HCEC 1CT (cell line): ENCODE measurements at regions not wholly inside any gene's neighbourhood (a gene's known extent, or its start where the extent isn't known, plus 50 kb on each side); places are given as distances from the start of the nearest gene placed in this dataset.
A peak's percentile ranks its signal among the peaks of the same experiment; 100 is the strongest.

ENCODE experiments used
- DNase-seq: peaks from one replicate; pipeline ENCODE4 v3.0.0-alpha.2; 2017

DNA sequence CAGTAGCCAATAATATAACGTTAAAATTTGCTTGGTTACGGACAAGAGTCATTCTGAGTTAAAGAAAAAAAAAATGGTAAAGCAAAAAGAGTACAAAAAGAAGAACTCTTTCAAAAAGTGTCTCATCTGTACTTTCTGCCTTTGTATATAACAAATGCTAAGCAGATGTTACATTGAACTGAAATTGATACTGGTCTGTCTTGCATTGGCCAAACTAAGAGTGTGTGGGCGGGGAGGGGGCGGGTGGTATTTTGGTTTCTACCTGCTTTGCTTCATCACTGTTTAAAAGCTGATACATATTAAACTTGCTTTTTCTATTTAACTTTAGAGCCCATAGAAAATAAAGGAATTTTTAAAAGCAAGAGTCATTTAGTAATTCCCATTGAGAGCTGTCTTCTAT is 215.0 kb upstream of the THBS1 start:
- DNase-seq, result no peak

DNA sequence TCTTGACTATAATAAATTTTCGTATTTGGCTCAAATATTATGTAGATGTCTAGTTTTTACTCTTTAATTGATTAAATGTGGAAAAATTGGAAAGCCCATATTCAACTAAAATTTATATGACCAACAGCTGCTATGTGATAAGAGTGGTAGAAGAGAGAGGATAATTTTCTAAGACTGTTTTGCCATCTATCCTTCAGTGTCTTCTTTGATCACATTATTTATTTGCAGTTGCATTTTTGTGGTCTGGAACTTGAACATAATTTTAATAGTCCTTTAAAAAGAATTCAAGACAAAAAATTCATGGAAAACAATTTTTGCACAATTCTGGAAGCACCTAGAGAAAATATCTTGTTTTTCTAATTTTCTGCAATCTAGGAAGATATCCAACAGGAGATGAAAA is 213.3 kb upstream of the THBS1 start:
- no peak for DNase-seq

DNA sequence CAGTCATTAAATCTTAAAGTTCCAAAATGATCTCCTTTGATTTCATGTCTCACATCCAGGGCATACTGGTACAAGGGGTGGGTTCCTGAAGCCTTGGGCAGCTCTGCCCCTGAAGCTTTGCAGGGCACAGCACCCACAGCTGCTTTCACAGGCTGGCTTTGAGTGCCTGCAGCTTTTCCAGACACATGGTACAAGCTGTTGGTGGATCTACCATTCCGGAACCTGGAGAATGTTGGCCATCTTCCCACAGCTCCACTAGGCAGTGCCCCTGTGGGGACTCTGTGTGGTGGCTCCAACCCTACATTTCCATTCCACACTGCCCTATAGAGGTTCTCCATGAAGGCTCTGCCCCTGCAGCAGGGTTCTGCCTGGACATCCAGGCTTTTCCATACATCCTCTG is 211.1 kb upstream of the THBS1 start:
- DNase-seq, result no peak

DNA sequence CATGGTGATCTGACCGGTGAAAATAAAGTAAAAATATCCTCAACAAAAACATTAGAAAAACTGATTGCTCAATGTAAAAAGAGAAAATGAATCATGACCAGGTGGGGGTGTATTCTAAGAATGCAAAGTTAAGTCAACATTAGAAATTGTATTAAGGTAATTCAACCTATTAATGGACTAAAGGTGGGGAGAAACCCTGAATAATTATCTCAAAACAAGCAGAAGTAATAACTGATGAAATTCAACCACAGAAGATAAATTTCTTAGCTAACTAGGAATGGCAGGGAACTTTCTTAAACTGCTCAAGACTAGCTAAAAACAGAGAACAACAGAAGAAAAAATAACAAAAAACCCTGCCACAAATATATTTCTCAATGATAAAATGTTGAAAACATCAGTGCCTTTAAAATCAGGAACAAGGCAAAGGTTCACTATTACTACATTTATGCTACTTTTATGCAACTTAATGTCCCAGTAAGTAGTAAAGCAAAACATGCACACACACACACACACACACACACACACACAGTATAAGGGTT is 204.4 kb upstream of the THBS1 start:
- DNase-seq, result no peak

DNA sequence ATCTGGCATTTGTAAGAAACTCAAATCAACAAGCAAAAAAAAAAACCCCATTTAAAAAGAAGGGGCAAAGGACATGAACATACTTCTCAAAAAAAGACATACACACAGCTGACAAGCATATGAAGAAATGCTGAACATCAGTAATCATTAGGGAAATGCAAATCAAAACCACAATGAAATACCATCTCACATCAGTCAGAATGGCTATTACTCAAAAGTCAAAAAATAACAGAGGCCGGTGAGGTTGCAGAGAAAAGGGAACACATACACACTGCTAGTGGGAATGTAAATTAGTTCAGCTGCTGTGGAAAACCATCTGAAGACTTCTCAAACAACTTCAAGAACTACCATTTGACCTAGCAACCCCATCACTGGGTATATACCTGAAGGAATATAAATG is 199.4 kb upstream of the THBS1 start:
- peak; percentile 12 for DNase-seq

DNA sequence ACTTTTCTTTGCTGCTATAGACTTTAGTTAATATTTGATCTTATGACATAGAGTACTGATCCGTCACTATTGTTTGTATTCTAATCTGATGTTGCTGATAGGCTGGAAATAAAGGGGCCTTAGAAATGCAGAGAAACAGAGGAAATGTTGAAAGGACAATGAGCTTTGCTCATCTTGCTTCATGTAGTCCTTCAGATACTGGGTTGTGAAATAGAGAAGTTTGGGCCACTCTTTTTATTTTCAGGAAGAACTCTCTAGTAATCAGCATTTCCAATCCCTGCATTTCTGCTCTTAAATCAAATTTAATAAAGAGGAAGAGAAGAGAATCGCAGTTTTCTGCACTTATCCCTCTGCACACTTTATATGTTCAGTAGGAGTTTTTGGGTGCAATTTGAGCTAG is 192.8 kb upstream of the THBS1 start:
- DNase-seq, result no peak

DNA sequence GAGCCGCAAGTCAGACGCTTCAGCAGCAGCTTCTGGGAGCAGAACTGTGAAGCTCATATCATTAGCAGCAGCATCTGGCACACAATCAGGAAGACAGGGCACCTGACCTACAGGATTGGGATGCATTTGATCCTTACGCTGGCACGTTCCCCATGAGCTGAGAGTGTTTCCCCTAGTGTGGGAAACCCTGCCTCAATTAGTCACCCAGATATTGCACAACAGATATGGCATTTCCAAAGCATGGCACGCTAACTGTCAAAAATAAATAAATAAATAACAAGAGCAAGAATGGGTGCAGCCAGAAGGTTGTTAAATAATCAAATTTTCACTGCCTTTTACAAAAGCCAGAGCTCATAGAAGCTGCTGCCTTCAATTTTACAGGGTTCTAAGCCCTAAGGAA is 189.6 kb upstream of the THBS1 start:
- no peak for DNase-seq

DNA sequence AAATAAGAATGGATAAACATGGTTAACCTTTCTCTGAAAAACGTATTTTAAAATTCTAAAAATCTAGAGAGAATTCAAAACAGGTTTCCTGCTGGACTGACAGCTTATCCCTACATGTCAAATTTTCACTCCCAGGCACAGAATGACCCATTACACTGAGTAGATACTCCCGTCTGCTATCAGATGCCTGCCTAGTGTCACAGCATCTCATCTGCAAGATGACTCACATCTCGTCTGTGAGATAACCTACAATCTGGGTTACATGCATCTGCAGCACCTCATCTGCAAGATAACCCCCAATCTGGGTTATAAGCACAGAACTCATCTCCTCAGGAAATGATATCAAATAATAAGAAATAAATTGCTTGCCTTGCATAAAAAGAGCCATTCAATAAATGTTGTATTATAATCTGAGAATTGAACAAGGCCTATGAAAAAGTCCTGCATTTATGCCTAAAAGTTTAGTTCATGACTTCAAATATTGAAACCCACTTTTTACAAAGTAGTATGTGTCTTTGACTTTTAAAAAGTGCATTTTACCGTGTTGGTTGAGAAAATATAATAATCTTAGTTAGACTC is 188.3 kb upstream of the THBS1 start:
- no peak for DNase-seq

DNA sequence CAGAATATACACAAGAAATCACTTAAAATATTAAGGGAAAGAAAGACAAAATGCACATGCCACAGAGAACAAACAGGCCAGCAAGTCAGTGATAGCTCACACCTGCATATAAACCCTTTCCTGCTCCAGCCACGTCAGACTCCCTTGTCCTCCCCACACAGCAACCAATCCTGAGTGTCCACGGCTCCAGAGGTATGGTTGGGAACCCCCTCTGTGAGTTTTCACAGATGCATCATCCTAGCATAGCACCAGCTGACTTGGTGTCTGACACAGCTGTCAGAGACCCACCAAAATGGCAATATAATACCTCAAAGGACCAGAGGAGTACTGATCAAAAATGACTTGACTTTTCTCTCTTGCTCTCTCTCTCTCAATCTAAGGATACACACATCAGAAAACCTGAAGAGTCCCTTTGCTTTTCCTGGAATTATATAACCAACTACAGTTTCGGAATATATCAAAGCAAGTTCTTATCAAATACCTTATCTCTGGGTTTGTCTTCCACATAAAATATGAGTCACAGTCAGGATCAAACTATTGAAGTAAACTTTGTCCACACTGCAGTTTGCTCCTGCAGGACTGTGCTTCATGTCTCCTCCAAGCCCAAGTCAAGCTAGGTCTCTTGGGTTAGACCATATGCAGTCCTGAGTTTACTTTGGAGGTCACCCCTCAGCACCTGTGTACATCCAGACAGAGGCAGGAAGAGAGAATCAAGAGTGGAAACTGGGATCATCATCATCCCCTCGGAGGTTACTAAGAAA is 187.1 kb upstream of the THBS1 start:
- DNase-seq, result no peak

DNA sequence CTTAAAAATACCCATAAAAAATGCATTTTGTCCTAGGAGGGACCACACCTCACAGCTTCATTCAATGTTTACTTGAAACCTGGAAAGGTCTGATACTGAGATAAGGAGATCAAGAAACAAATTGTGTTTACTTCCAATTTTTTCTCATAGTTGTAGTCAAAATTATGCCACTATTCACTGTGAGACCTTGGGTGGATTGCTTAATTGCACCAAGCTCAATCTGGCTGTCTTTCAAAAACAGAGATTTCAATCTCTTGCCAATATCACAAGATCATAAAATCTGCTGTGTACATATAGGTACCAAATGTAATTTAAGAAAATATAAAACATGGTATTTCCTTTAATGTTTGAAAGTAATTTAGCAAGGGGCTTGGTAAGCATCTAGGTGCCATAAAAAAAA is 186.4 kb upstream of the THBS1 start:
- DNase-seq, result no peak

DNA sequence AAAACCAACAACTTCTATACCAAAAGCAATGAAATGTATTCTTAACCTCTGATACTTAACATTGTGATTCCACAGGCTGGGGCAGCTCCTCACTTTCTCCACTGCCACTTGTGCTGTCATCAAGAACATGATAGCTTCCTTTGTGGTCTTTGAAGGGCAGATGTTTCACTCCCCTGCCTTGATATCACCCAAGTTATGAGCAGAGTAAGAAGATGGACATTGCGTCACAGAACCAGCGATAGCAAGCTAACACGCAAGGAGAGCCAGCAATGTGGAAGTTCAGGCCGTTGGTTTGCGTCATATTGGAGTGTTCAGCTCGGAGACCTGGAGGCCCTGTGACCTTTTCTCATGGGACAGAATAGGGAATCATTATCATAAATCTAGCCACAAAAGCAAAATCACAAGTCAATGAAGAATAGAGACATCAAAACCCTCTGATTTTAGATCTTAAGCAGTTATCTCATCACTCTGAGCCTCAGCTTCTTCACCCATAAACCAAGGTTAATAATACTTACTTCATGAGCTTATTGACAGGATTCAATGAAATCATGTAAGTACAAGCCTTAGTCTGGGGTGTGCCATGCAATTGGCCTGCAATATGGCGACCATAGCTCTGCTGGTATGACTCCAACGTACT is 183.8 kb upstream of the THBS1 start:
- DNase-seq, result no peak

DNA sequence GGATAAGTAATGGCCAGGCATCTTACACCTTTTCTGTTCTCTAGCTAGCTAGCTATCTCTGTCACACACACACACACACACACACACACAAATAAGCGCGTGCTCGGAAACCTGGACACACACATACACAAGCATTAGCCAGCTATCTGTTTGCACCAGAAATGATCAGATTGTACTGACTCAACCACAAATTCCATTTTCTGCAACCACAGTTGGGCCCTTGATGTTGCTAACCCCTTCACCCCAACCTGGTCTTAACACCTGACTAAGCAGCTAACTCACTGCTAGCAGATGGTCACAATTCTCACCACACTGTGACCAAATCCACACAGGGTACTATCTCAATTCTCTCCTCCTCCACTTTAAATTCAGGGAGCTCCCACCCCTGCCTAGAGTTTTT is 183.0 kb upstream of the THBS1 start:
- DNase-seq, result no peak

DNA sequence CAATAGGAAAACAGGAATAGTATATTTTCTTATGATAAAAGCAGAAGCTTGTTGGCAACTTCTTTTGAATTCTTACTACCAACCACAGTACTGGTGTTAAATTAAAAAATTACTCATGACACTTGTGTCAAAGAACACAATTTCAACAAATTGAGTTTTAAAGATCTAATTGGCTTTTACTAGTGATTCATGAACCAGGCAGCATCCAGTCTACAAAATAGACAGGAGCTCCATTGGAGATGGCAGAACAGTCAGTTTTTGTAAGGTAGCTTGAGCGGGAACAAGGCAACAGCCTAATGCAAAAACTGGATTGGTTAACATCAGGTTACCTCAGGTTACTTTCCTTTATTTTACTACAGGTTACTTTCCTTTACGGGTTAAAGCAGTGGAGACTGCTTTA is 181.3 kb upstream of the THBS1 start:
- DNase-seq, result no peak

DNA sequence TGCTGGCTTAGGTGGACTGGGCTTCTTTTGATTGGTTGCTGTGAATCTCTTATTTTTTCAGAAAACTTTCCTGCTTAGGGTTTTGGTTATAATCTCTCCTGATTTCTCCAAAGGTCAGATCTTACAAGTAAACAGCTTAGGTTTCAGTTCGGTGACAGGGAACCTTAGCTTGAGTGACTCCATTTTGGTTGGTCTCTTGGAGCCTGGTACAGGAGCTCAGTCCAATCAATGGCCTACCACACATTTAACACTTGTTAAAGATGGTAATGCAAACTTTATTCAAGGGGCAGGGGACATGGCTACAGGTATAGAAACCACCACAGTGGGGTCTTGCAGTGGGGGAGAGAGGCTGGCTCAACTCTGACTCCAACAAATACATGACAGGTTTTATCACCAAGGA is 180.9 kb upstream of the THBS1 start:
- DNase-seq, result no peak

DNA sequence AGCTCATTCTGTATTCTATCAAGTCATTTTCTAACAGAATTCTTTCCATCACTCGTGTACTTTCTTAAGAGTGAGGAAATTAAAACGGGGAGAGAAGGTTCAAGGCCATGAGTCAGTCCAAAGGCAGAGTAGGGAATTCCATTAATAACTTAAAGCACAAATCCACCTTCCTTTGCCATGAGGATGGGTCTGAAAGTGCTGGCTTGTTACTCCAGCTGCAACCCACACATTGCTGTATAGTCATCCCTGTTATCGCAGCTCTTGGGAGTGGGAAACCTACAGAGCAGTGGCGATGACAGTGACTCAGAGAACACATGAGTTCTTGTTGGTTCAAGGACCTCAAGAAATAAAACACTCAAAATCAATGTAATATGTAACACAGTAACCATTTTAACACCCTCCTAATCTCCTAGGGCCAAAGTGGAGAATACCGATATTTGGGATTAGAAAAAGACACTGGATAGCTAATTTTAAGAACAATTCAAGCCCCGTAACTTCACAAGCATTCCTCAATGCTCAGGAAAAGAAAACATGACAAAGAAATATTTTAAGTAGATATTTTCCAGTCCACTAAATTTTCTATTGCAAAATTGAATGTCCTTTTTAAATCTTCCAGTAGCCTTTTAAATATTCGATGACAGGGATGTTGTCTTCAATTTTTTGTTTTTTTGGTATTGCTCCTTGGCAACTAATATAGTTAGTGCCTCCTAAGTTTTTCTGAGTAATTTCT is 179.9 kb upstream of the THBS1 start:
- no peak for DNase-seq

DNA sequence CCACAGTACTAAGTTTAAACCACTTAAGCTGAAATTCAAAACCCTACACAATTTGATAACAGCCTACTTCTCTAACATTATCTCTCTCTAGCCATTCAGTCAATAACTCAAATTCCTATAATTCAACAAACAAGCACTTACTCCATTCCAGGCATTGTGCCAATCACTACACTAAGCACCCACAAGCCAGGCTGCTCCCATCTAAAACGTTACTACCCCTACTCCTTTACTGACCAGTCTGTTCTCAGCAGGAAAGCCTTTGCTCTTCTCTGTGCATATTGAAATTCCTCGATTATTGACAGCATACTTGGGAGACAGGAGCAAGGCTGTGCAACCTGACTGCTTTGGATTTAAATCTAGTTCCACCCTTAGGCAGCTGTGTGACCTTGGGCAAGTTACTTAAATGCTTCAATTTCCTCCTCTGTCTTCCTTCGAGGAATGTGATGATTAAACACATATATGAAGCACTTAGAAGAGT is 177.2 kb upstream of the THBS1 start:
- DNase-seq, result peak; percentile 37

DNA sequence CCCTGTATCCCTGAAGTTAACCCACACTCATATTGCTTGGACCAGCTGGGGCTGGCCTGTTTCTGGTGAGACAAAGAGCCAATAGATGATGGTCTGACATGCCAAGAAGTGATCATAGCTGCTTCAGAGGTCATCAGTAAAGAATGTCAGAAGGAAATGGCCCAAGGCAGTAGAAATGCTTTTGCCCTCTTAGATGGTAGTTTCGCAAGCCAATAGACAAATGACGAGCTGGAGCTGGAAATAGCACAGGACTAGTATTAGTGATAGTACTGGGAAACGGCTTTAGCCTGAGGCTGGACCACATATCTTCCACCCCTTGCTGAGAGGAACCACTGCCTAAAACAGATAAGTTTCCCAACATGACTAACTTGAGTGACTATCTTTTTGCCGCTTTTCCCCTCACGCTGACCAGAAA is 176.1 kb upstream of the THBS1 start:
- DNase-seq, result peak; percentile 70

DNA sequence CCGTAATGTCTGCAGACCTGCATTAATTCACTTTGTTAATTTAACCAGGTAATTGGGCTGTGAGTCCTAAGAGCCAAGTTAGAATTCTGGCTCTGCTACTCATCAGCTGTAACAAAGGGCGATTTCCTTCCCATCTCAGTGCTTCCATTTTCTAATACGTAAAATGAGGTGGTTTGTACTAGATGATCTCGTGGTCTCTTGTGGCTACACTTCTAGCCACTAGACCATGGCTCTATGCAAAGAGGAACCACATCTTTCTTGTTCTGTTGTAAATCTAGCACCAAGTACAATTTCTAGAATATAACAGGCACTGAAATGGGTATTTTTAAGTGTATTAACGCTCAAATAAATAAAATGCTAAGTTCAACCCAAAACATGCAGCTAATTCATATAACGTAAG is 174.4 kb upstream of the THBS1 start:
- DNase-seq, result no peak

DNA sequence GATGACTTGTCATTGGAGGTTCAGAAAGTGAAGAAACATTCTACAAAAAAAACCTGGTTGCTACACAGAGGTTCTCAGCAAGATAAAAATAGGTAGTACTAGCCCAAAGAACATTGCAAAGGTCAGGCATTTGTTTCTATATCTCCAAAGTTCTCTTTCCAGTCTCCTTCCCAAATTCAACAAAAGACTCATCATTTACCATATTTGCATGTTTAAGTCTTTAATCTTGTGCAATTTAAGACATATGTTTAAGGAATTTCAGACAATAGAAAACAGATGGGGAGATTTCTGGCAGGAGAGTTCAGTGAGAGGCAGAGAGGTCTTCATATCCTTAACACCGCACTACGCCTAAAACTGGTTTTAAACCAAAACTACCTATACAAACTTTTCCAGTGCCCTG is 173.8 kb upstream of the THBS1 start:
- DNase-seq, result peak; percentile 3

DNA sequence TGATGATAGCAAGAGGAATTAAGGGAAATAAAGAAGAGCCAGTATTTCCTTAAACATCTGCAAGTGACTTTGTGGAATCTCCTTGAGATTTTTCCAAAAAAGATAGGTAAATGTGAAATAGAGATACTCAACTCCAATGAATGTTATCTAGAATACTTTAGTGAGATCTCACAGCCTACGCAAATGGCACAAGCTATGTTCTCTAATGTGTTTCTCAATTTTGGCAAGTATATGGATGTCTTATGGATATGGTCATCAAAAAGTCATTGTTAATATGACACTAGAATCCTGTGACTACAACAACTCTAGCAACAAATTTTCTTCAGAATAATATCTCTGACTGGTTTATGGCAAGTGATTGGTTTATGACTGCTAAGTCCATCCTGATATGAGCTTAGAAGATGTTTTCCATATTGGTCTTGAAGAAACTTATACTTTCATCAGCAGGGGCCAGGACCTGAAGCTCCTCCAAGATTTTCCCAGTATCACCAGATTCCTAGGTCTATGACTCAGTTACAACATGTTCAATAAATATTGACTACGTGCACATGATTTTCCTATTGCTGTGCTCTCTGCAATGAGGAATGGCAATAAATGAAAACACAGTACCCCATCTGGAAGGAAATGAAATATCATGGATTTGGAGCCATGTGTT is 170.9 kb upstream of the THBS1 start:
- DNase-seq, result no peak

DNA sequence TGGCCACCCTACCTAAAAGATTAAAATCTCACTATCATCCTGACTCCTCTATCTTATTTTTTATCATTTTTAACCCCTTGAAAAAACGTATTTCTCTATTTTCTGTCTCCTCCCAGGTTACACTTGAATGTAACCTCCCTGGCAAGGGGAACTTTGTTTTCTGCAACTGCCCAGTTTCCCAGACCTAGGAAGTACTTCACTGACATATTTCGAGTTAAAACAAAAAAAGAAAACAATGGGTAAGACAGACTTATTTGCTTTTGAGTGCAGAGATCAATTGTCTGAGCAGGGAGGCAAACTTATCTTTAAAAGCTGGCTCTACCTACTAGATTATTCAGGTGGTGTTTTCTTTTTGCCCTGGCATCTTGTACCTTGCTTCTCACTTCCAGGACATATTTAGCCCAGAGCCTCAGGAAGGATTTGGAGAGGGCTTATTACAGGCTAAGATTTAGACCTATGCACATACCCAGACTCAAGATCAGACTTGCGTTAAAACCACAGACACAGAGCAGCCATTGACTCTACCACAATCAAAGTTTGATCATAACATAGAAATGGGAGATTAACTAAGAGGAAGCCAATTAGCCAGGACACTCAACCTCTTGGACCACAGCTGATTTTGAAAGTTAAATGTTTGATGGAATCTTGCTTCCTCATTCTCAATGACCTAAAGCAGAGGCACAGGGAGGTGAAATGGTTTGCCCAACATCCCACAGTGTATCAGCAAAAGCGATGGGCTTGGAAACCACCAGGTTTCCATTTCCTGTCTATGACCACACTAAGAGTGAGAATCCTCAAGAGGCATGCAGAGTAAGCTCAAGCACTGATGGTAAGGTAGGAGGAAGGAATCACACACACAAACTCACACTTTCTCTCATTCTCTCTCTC is 169.5 kb upstream of the THBS1 start:
- no peak for DNase-seq

DNA sequence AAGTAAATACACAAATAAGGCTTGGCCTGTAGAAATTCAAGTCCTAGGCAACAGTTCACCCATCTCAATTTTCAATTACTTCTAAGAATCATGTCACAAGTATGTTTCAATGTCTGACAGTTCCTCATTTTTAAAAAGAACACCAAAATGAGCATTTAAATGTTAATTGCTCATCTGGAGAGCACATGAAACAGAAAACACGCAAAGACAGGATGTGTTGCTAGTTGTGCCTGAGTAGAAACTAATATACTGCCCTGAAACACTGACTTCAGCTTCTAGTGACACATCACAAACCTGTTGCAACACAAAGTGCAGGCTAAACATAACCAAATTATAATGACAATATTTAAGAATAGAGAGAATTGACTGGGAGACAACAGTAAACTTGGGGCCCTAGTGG is 167.3 kb upstream of the THBS1 start:
- no peak for DNase-seq
